ENCODE measurements at regions not wholly inside any gene's neighbourhood (a gene's known extent, or its start where the extent isn't known, plus 50 kb on each side); places are given as distances from the start of the nearest gene placed in this dataset.

DNA sequence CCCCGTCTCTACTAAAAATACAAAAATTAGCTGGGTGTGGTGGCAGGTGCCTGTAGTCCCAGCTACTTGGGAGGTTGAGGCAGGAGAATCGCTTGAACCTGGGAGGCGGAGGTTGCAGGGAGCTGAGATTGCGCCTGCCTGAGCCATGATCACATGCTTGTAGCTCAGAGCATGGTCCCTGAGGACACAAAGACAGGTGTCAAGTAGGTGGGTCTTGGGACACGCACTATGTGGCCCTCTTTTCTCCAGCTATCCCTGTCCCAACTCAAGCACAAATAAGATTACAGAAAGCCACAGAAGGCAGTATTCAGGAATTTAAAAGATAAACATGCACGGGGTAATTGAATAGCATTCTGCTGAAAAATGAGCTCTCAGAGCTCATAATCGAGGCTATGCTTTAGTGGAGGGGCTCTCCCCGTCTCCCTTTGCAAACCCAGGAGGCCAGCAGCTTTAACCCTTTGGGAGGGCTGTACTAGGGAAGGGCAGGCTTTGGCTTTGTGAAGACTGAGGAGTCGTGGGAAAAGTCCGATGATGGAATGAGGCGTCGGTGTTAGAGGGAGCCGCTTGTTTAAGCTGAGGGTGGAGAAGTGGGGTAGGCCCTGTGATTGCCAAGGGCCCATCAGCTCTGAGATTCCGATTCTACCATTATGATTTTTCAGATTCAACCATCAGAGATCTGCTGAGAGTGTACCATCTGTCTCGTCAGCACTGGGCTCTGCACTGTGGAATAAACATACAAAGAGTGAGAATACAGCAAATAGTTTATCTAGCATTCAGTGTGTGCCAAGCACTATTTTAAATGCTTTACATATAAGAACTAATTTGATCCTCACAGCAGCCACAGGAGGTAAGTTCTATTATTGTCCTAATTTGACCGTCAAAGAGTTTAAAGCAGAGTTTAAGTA, 59.7 kb upstream of the CD34 start:
- BruUV-seq (replicated peaks): no TSS peak
- FAIRE-seq (no peak), DNase-seq (ENCODE audit: low spot score) (no peak)

More for the DNA sequence above, 59.7 kb upstream of the CD34 start:
- Histone ChIP-seq H4K20me1 (ENCODE audit: insufficient read depth, low read length) (no peaks in the 10 kb centered on the region), H2AFZ (ENCODE audit: low read length) (no peak overlapping the region), H3K79me2 (ENCODE audit: insufficient read depth, low read length) (no peaks in the 10 kb centered on the region), H3K27ac (ENCODE audit: extremely low read length, insufficient read depth, low read length) (no peak overlapping the region), H3K4me3 (replicated peaks in 1 of 3; ENCODE audit: insufficient read depth in 1 of 3, low read depth in 2 of 3, low read length in 3 of 3) (no peak overlapping the region), H3K4me1 (ENCODE audit: insufficient read depth, low read length) (no peaks in the 10 kb centered on the region), H3K36me3 (replicated peaks in 1 of 2; ENCODE audit: control insufficient read depth in 1 of 2, insufficient read depth in 2 of 2, low read length in 2 of 2) (no peaks in the 10 kb centered on the region), H3K4me2 (ENCODE audit: low read depth, low read length) (no peak overlapping the region), H3K27me3 (ENCODE audit: control insufficient read depth in 1 of 2, insufficient read depth in 2 of 2, low read length in 2 of 2) (peaks cover 0 to 26% of the 10 kb centered on the region in 2 experiments; a peak in 2 of 5 replicates), H3K9me3 (ENCODE audit: low read length) (no peaks in the 10 kb centered on the region), H3K9ac (ENCODE audit: insufficient read depth, low read depth, low read length) (no peak overlapping the region)
- intact Hi-C loops (cut with micrococcal nuclease; ENCODE audit: unreplicated experiment): no loop called here
- POLR2A ChIA-PET: no interaction called here
- CTCF ChIA-PET (ENCODE audit: low intra/inter-chr PET ratio, low total read pairs): no interaction called here
- in situ Hi-C loops (cut with HindIII; ENCODE audit: extremely low pct_ligation_motif_present, low pct_unique_long_range_greater_than_20kb): no loop called here
- WGBS (ENCODE audit: low lambda C conversion rate): 37% methylated on average over 13 of the region's 16 CpGs
- no peak for TF ChIP-seq HDAC2 (CRISPR knock-in tag; IDR thresholded peaks at IDR 0.05)
- no peak for TF ChIP-seq ZNF564 (CRISPR knock-in tag; IDR thresholded peaks at IDR 0.05)
- TF ChIP-seq, protein P1, sequence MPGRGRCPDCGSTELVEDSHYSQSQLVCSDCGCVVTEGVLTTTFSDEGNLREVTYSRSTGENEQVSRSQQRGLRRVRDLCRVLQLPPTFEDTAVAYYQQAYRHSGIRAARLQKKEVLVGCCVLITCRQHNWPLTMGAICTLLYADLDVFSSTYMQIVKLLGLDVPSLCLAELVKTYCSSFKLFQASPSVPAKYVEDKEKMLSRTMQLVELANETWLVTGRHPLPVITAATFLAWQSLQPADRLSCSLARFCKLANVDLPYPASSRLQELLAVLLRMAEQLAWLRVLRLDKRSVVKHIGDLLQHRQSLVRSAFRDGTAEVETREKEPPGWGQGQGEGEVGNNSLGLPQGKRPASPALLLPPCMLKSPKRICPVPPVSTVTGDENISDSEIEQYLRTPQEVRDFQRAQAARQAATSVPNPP (CRISPR knock-in tag; IDR thresholded peaks at IDR 0.05): no peak
- no peak for TF ChIP-seq NBN (conservative IDR thresholded peaks at IDR 0.05)
- TF ChIP-seq ZNF34 (CRISPR knock-in tag; IDR thresholded peaks at IDR 0.05; ENCODE audit: borderline replicate concordance): no peak
- no peak for TF ChIP-seq U2AF2 (IDR thresholded peaks at IDR 0.05; ENCODE audit: low read depth, low read length)
- TF ChIP-seq, protein P2, sequence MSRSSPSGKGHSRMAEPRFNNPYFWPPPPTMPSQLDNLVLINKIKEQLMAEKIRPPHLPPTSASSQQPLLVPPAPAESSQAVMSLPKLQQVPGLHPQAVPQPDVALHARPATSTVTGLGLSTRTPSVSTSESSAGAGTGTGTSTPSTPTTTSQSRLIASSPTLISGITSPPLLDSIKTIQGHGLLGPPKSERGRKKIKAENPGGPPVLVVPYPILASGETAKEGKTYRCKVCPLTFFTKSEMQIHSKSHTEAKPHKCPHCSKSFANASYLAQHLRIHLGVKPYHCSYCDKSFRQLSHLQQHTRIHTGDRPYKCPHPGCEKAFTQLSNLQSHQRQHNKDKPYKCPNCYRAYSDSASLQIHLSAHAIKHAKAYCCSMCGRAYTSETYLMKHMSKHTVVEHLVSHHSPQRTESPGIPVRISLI (CRISPR knock-in tag; IDR thresholded peaks at IDR 0.05; ENCODE audit: borderline replicate concordance): no peak
- TF ChIP-seq ERF (CRISPR knock-in tag; IDR thresholded peaks at IDR 0.05): no peak
- no peak for TF ChIP-seq TEAD2 (CRISPR knock-in tag; IDR thresholded peaks at IDR 0.05)
- TF ChIP-seq TAF1 (CRISPR knock-in tag; IDR thresholded peaks at IDR 0.05): no peak
- TF ChIP-seq, protein P3, sequence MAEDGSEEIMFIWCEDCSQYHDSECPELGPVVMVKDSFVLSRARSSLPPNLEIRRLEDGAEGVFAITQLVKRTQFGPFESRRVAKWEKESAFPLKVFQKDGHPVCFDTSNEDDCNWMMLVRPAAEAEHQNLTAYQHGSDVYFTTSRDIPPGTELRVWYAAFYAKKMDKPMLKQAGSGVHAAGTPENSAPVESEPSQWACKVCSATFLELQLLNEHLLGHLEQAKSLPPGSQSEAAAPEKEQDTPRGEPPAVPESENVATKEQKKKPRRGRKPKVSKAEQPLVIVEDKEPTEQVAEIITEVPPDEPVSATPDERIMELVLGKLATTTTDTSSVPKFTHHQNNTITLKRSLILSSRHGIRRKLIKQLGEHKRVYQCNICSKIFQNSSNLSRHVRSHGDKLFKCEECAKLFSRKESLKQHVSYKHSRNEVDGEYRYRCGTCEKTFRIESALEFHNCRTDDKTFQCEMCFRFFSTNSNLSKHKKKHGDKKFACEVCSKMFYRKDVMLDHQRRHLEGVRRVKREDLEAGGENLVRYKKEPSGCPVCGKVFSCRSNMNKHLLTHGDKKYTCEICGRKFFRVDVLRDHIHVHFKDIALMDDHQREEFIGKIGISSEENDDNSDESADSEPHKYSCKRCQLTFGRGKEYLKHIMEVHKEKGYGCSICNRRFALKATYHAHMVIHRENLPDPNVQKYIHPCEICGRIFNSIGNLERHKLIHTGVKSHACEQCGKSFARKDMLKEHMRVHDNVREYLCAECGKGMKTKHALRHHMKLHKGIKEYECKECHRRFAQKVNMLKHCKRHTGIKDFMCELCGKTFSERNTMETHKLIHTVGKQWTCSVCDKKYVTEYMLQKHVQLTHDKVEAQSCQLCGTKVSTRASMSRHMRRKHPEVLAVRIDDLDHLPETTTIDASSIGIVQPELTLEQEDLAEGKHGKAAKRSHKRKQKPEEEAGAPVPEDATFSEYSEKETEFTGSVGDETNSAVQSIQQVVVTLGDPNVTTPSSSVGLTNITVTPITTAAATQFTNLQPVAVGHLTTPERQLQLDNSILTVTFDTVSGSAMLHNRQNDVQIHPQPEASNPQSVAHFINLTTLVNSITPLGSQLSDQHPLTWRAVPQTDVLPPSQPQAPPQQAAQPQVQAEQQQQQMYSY (CRISPR knock-in tag; IDR thresholded peaks at IDR 0.05): no peak
- no peak for TF ChIP-seq ZNF792 (CRISPR knock-in tag; IDR thresholded peaks at IDR 0.05)
- TF ChIP-seq, protein P4, sequence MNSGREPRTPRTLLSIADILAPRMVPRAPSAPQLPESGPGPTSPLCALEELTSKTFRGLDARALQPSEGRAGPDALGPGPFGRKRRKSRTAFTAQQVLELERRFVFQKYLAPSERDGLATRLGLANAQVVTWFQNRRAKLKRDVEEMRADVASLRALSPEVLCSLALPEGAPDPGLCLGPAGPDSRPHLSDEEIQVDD (CRISPR knock-in tag; IDR thresholded peaks at IDR 0.05; ENCODE audit: borderline replicate concordance): no peak
- no peak for TF ChIP-seq ZNF430 (CRISPR knock-in tag; IDR thresholded peaks at IDR 0.05)
- no peak for TF ChIP-seq ZNF17 (CRISPR knock-in tag; IDR thresholded peaks at IDR 0.05)
- no peak for TF ChIP-seq ZNF577 (CRISPR knock-in tag; IDR thresholded peaks at IDR 0.05; ENCODE audit: borderline replicate concordance, low read depth)
- ATAC-seq: no peak
